ENCODE measurements at regions not wholly inside any gene's neighbourhood (a gene's known extent, or its start where the extent isn't known, plus 50 kb on each side); places are given as distances from the start of the nearest gene placed in this dataset.

- TF ChIP-seq CTCF (conservative IDR thresholded peaks at IDR 0.05 in 1 of 2, IDR thresholded peaks at IDR 0.05 in 1 of 2; ENCODE audit: extremely low read depth in 1 of 2, insufficient read depth in 1 of 2, low read depth in 1 of 2, low read length in 2 of 2), result no peak
- no peak for TF ChIP-seq EZH2 (IDR thresholded peaks at IDR 0.05; ENCODE audit: borderline replicate concordance, low read length)
These were observed 201.6 kb upstream of the KIAA1217 start for GRCh38 chr10:24007359-24007758.

All from mammary epithelial cell (primary cell).